Spleen (tissue), 7 donors: ENCODE measurements at regions not wholly inside any gene's neighbourhood (a gene's known extent, or its start where the extent isn't known, plus 50 kb on each side); places are given as distances from the start of the nearest gene placed in this dataset.

ENCODE experiments used
- CTCF ChIP-seq, 11 experiments: fragments of 200-600 bp in 7 of 11; fragments of 450-650 bp in 4 of 11; sonication (generic) in 4 of 11; IDR thresholded peaks in 8 of 11; conservative IDR thresholded peaks in 3 of 11; 1 replicate in 7 of 11; 2 replicates in 4 of 11; pipeline versions ENCODE4 v1.4.0 to v1.8.0; 2016 to 2021; ENCODE audit warnings: antibody characterized with exemption in 11 of 11, inconsistent platforms in 4 of 11, mild to moderate bottlenecking in 1 of 11
- POLR2A ChIP-seq, 3 donors: fragments of 450-650 bp; IDR thresholded peaks; one replicate each; pipeline ENCODE4 v1.5.1; 2017; ENCODE audit warnings: antibody characterized with exemption in 3 of 3, mild to moderate bottlenecking in 1 of 3
- POLR2AphosphoS5 ChIP-seq, 3 donors: sonication (generic); formaldehyde crosslinking; IDR thresholded peaks; one replicate each; pipeline ENCODE4 v1.5.1; 2017; ENCODE audit warnings: antibody characterized with exemption in 3 of 3
- donor health status: DM: no; HTN: no; CAD: no; lungs with moderate emphysema.
- donor health status: DM: no; HTN: no; CAD: no.
- donor health status: DM: no; HTN: no; CAD: no.

- TF ChIP-seq CTCF (IDR thresholded peaks at IDR 0.05 in 8 of 11, conservative IDR thresholded peaks at IDR 0.05 in 3 of 11), result no peak
- no peak for TF ChIP-seq POLR2AphosphoS5 (IDR thresholded peaks at IDR 0.05)
- TF ChIP-seq POLR2A (IDR thresholded peaks at IDR 0.05), result no peak
Measured at GRCh38 chr13:82698383-82698782, 1183.9 kb downstream of the SLITRK1 start.
